ENCODE measurements at regions not wholly inside any gene's neighbourhood (a gene's known extent, or its start where the extent isn't known, plus 50 kb on each side); places are given as distances from the start of the nearest gene placed in this dataset.

GRCh38 chr7:127485482-127485881 lies 93.0 kb upstream of the ZNF800 start:
- no peak for TF ChIP-seq CTCF (IDR thresholded peaks at IDR 0.05; ENCODE audit: low read depth, low read length)
- Histone ChIP-seq H3K4me3 (no peak overlapping the region), H3K27me3 (no peaks in the 10 kb centered on the region), H3K9me3 (ENCODE audit: low read depth) (no peaks in the 10 kb centered on the region), H3K4me1 (ENCODE audit: low read depth) (no peaks in the 10 kb centered on the region), H3K36me3 (no peaks in the 10 kb centered on the region), H3K27ac (no peak overlapping the region)
- DNase-seq (ENCODE audit: low read depth in 1 of 2, low spot score in 1 of 2) = no peak

GRCh38 chr7:127484954-127485353 lies 92.4 kb upstream of the ZNF800 start:
- no peak for TF ChIP-seq CTCF (IDR thresholded peaks at IDR 0.05; ENCODE audit: low read depth, low read length)
- Histone ChIP-seq H3K27ac (no peak overlapping the region), H3K27me3 (no peaks in the 10 kb centered on the region), H3K4me1 (ENCODE audit: low read depth) (no peaks in the 10 kb centered on the region), H3K4me3 (no peak overlapping the region), H3K36me3 (no peaks in the 10 kb centered on the region), H3K9me3 (ENCODE audit: low read depth) (no peaks in the 10 kb centered on the region)
- DNase-seq (ENCODE audit: low read depth in 1 of 2, low spot score in 1 of 2) = no peak

GRCh38 chr7:127478461-127478860 lies 86.0 kb upstream of the ZNF800 start:
- H3K27ac ChIP-seq = no peak overlapping the region
- H3K27me3 ChIP-seq = no peaks in the 10 kb centered on the region
- no peak for TF ChIP-seq CTCF (IDR thresholded peaks at IDR 0.05; ENCODE audit: low read depth, low read length)
- no peaks in the 10 kb centered on the region for H3K9me3 ChIP-seq (ENCODE audit: low read depth)
- DNase-seq (ENCODE audit: low read depth in 1 of 2, low spot score in 1 of 2) = no peak
- no peaks in the 10 kb centered on the region for H3K36me3 ChIP-seq
- H3K4me3 ChIP-seq = no peak overlapping the region
- no peaks in the 10 kb centered on the region for H3K4me1 ChIP-seq (ENCODE audit: low read depth)

- Histone ChIP-seq H3K4me1 (ENCODE audit: low read depth) (no peaks in the 10 kb centered on the region), H3K27me3 (no peaks in the 10 kb centered on the region), H3K27ac (no peak overlapping the region), H3K9me3 (ENCODE audit: low read depth) (no peaks in the 10 kb centered on the region), H3K36me3 (no peaks in the 10 kb centered on the region), H3K4me3 (no peak overlapping the region)
- TF ChIP-seq CTCF (IDR thresholded peaks at IDR 0.05; ENCODE audit: low read depth, low read length) = no peak
- DNase-seq (ENCODE audit: low read depth in 1 of 2, low spot score in 1 of 2) = no peak
Observed at GRCh38 chr7:127478024-127478355, 85.5 kb upstream of the ZNF800 start.

GRCh38 chr7:127477295-127478023 lies 85.0 kb upstream of the ZNF800 start:
- TF ChIP-seq CTCF (IDR thresholded peaks at IDR 0.05; ENCODE audit: low read depth, low read length) = no peak
- Histone ChIP-seq H3K36me3 (no peaks in the 10 kb centered on the region), H3K27ac (no peak overlapping the region), H3K27me3 (no peaks in the 10 kb centered on the region), H3K9me3 (ENCODE audit: low read depth) (no peaks in the 10 kb centered on the region), H3K4me1 (ENCODE audit: low read depth) (no peaks in the 10 kb centered on the region), H3K4me3 (no peak overlapping the region)
- no peak for DNase-seq (ENCODE audit: low read depth in 1 of 2, low spot score in 1 of 2)
